ENCODE measurements at regions not wholly inside any gene's neighbourhood (a gene's known extent, or its start where the extent isn't known, plus 50 kb on each side); places are given as distances from the start of the nearest gene placed in this dataset.
"Not testable (repeated sequence)": the region's sequence is repeated elsewhere in the genome, so short reads cannot be mapped to it uniquely, and the experiment has no call there.

- TF ChIP-seq CTCF (IDR thresholded peaks at IDR 0.05; ENCODE audit: low read depth, low read length); EZH2phosphoT487 (IDR thresholded peaks at IDR 0.05; ENCODE audit: low read depth): not testable (repeated sequence)
Observed at GRCh38 chr4:4046686-4047085, 180.0 kb downstream of the OTOP1 start.

Measured in OCI-LY3 (cell line).